Transverse colon (tissue), 4 donors: ENCODE measurements at regions not wholly inside any gene's neighbourhood (a gene's known extent, or its start where the extent isn't known, plus 50 kb on each side); places are given as distances from the start of the nearest gene placed in this dataset.

ENCODE experiments used
- DNase-seq: peaks from one replicate; pipeline ENCODE4 v3.0.0-alpha.2; 2019
- H3K27ac ChIP-seq, 4 donors: fragments of 200-600 bp; sonication (generic); 2 replicates each; pipeline ENCODE4 v1.5.1; 2016 to 2018; ENCODE audit warnings: inconsistent platforms in 4 of 4
- H3K27me3 ChIP-seq: fragments of 200-600 bp; sonication (generic); 2 replicates; pipeline ENCODE4 v1.5.1; 2017; ENCODE audit warnings: inconsistent platforms
- H3K36me3 ChIP-seq, 4 donors: fragments of 200-600 bp; sonication (generic); 2 replicates each; pipeline ENCODE4 v1.5.1; 2017 to 2019; ENCODE audit warnings: inconsistent platforms in 4 of 4
- H3K4me1 ChIP-seq, 4 donors: fragments of 200-600 bp; sonication (generic); 2 replicates each; pipeline ENCODE4 v1.5.1; 2017 to 2020; ENCODE audit warnings: inconsistent platforms in 4 of 4
- H3K4me3 ChIP-seq, 4 donors: fragments of 200-600 bp; sonication (generic); 1 replicate in 1 of 4; 2 replicates in 3 of 4; pipeline versions ENCODE4 v1.5.1 to v1.6.1; 2017 to 2019; ENCODE audit warnings: inconsistent platforms in 4 of 4
- H3K9me3 ChIP-seq, 2 donors: fragments of 200-600 bp; sonication (generic); 2 replicates each; pipeline ENCODE4 v1.5.1; 2017 to 2019; ENCODE audit warnings: inconsistent platforms in 2 of 2
- EP300 ChIP-seq: sonication (generic); formaldehyde crosslinking; IDR thresholded peaks from one replicate; pipeline ENCODE4 v1.6.1; 2017; ENCODE audit warnings: antibody characterized with exemption, low read depth
- POLR2A ChIP-seq: fragments of 450-650 bp; IDR thresholded peaks from one replicate; pipeline ENCODE4 v1.6.1; 2016; ENCODE audit warnings: antibody characterized with exemption, mild to moderate bottlenecking, moderate library complexity
- POLR2AphosphoS5 ChIP-seq, 3 donors: sonication (generic); formaldehyde crosslinking; IDR thresholded peaks; one replicate each; pipeline ENCODE4 v1.6.1; 2016; ENCODE audit warnings: antibody characterized with exemption in 3 of 3
- WGBS, 2 donors: methylation state at CpG; one replicate each; pipeline ENCODE4 v1.1.5; 2018; ENCODE audit warnings: low coverage in 1 of 2; 5-methylcytosine and 5-hydroxymethylcytosine counted together
- in situ Hi-C, 4 donors: fragments of 200-750 bp; cut with MboI; loops; one replicate each; pipeline versions ENCODE4 v1.15.0 to v1.15.1; 2017; ENCODE audit warnings: low sequenced_read_pairs in 3 of 4, low pct_ligation_motif_present in 1 of 4, low pct_unique_long_range_greater_than_20kb in 1 of 4
- intact Hi-C: fragments of 100-400 bp; cut with DNase I; formaldehyde crosslinking; loops from one replicate; pipeline ENCODE4 v1.15.1; 2023; ENCODE audit warnings: low total_unique reads
- TF ChIP-seq, protein P1 (sequence below), 5 experiments: fragments of 200-600 bp in 3 of 5; fragments of 450-650 bp in 2 of 5; sonication (generic) in 3 of 5; IDR thresholded peaks; 1 replicate in 2 of 5; 2 replicates in 3 of 5; pipeline ENCODE4 v1.5.1; 2016 to 2017; ENCODE audit warnings: antibody characterized with exemption in 5 of 5, inconsistent platforms in 3 of 5, mild to moderate bottlenecking in 2 of 5, moderate library complexity in 1 of 5

DNA sequence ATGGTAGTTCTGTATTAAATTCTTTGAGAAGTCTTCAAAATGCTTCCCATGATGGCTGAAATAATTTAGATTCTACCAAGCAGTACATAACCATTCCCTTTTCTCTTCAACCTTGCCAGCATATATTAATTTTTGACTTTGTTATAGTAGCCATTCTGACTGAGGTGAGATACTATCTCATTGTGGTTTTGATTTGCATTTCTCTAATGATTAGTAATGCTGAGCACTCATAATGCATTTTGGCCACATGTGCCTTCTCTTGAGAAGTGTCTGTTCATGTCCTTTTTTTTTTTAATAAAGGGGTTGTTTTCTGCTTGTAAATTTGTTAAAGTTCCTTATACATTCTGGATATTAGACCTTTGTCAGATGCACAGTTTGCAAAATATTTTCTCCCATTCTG is 173.9 kb downstream of the CALCRL start:
- in situ Hi-C loops = no loop called here
- DNase-seq = no peak
- no peak overlapping the region for H3K27ac ChIP-seq
- no peaks in the 10 kb centered on the region for H3K9me3 ChIP-seq
- no peaks in the 10 kb centered on the region for H3K36me3 ChIP-seq
- intact Hi-C loops = no loop called here
- H3K4me3 ChIP-seq = no peak overlapping the region
- TF ChIP-seq EP300 = no peak
- TF ChIP-seq, protein P1, sequence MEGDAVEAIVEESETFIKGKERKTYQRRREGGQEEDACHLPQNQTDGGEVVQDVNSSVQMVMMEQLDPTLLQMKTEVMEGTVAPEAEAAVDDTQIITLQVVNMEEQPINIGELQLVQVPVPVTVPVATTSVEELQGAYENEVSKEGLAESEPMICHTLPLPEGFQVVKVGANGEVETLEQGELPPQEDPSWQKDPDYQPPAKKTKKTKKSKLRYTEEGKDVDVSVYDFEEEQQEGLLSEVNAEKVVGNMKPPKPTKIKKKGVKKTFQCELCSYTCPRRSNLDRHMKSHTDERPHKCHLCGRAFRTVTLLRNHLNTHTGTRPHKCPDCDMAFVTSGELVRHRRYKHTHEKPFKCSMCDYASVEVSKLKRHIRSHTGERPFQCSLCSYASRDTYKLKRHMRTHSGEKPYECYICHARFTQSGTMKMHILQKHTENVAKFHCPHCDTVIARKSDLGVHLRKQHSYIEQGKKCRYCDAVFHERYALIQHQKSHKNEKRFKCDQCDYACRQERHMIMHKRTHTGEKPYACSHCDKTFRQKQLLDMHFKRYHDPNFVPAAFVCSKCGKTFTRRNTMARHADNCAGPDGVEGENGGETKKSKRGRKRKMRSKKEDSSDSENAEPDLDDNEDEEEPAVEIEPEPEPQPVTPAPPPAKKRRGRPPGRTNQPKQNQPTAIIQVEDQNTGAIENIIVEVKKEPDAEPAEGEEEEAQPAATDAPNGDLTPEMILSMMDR (IDR thresholded peaks at IDR 0.05) = no peak
- no peak for TF ChIP-seq POLR2AphosphoS5 (IDR thresholded peaks at IDR 0.05)
- TF ChIP-seq POLR2A = no peak
- H3K27me3 ChIP-seq = no peaks in the 10 kb centered on the region
- no peaks in the 10 kb centered on the region for H3K4me1 ChIP-seq

DNA sequence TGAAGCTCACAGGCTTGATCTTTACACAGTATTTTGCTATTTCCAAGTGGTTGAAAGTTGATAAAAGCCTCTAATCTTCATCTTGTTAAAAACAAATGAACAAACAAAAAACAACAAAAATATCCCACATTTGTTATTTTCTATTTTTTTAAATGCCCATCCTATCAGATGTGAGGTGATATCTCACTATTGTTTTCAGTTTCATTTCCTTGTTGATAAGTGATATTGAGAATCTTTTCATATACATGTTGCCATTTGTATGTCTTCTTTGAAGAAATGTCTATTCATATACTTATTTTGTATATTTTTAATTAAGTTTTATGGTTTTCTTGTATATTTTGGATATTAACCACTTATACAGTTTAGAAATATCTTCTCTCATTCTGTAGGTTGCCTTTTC is 175.8 kb downstream of the CALCRL start:
- no peak overlapping the region for H3K4me3 ChIP-seq
- no peaks in the 10 kb centered on the region for H3K4me1 ChIP-seq
- intact Hi-C loops = no loop called here
- TF ChIP-seq, protein P1 (IDR thresholded peaks at IDR 0.05) = no peak
- TF ChIP-seq POLR2A (no peak), POLR2AphosphoS5 (IDR thresholded peaks at IDR 0.05) (no peak), EP300 (no peak)
- no peak overlapping the region for H3K27ac ChIP-seq
- no peak for DNase-seq
- no peaks in the 10 kb centered on the region for H3K27me3 ChIP-seq
- in situ Hi-C loops = no loop called here
- H3K9me3 ChIP-seq = no peaks in the 10 kb centered on the region
- H3K36me3 ChIP-seq = no peaks in the 10 kb centered on the region

DNA sequence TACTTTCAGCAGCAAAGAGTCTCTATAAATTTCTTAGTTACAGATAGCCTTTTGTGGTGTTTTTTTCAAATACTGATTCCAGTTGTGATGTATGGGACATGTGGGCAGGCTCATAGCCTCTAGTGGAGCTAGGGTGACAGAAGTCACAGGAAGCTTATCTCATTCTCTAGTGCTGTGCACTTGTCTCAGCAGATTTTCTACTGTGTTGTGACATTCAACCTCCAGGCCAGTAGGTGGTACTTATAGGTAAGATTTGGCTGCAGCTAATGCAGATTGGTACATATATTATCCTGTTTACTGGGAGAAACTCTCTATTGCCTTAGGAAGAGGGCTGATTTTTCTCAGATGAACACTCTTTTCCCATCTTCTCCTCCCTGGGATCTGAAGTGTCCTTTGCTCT is 176.2 kb downstream of the CALCRL start:
- no peak overlapping the region for H3K4me3 ChIP-seq
- intact Hi-C loops (no loop called here), in situ Hi-C loops (no loop called here)
- no peaks in the 10 kb centered on the region for H3K36me3 ChIP-seq
- H3K27ac ChIP-seq = no peak overlapping the region
- no peaks in the 10 kb centered on the region for H3K9me3 ChIP-seq
- no peak for DNase-seq
- H3K27me3 ChIP-seq = no peaks in the 10 kb centered on the region
- H3K4me1 ChIP-seq = no peaks in the 10 kb centered on the region
- TF ChIP-seq POLR2AphosphoS5 (IDR thresholded peaks at IDR 0.05) (no peak), POLR2A (no peak), EP300 (no peak)
- TF ChIP-seq, protein P1 (IDR thresholded peaks at IDR 0.05) = no peak

DNA sequence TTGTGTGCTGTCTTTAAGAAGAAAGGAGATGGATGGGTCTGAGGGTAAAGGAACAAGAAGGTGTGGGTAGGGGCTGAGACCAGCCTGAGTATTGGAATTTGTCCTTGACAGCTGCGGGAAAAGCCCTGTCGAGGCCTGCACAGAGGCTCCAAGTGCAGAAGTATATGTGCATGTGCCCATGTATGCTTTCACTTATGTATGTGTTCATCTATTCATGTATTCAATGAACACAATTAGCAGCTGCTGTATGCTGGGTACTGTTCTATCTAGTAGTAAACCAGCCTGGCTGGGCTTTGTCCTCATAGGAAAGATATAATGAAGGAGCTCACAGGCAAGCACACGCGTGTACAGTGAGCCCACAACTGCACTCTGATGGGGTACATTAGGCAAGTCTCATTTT is 181.4 kb downstream of the CALCRL start:
- Histone ChIP-seq H3K4me1 (no peaks in the 10 kb centered on the region), H3K36me3 (no peaks in the 10 kb centered on the region), H3K9me3 (no peaks in the 10 kb centered on the region), H3K27ac (no peak overlapping the region), H3K4me3 (no peak overlapping the region), H3K27me3 (no peaks in the 10 kb centered on the region)
- in situ Hi-C loops (no loop called here), intact Hi-C loops (no loop called here)
- TF ChIP-seq, protein P1 (IDR thresholded peaks at IDR 0.05) = no peak
- TF ChIP-seq POLR2A = no peak
- no peak for TF ChIP-seq EP300
- TF ChIP-seq POLR2AphosphoS5 (IDR thresholded peaks at IDR 0.05) = no peak
- DNase-seq = no peak
- 0 to 60% methylated on average over 1 to 4 of the region's 4 CpGs for WGBS, 2 donors
